KMS-11 (cell line): ENCODE measurements at regions not wholly inside any gene's neighbourhood (a gene's known extent, or its start where the extent isn't known, plus 50 kb on each side); places are given as distances from the start of the nearest gene placed in this dataset.

ENCODE experiments used
- H2AFZ ChIP-seq: fragments of 200-600 bp; sonication (generic); 2 replicates; pipeline ENCODE4 v1.6.1; 2016; ENCODE audit warnings: antibody characterized with exemption, mixed run types, low read depth
- H3K27ac ChIP-seq: fragments of 200-600 bp; sonication (generic); 2 replicates; pipeline ENCODE4 v1.6.1; 2016; ENCODE audit warnings: mild to moderate bottlenecking, mixed run types
- H3K27me3 ChIP-seq: fragments of 200-600 bp; sonication (generic); 2 replicates; pipeline ENCODE4 v1.6.1; 2017; ENCODE audit warnings: mild to moderate bottlenecking, low read depth, mixed run types, moderate library complexity; ENCODE audit not compliant: insufficient read depth
- H3K36me3 ChIP-seq: fragments of 200-600 bp; sonication (generic); 2 replicates; pipeline ENCODE4 v1.6.1; 2017; ENCODE audit warnings: mild to moderate bottlenecking, mixed run types; ENCODE audit not compliant: insufficient read depth
- H3K4me1 ChIP-seq: fragments of 200-600 bp; sonication (generic); 2 replicates; pipeline ENCODE4 v1.6.1; 2016; ENCODE audit warnings: mild to moderate bottlenecking, low read depth, mixed run types; ENCODE audit not compliant: poor library complexity, severe bottlenecking
- H3K4me2 ChIP-seq: fragments of 200-600 bp; sonication (generic); 2 replicates; pipeline ENCODE4 v1.7.0; 2016; ENCODE audit warnings: mild to moderate bottlenecking, mixed run types
- H3K4me3 ChIP-seq: fragments of 200-600 bp; sonication (generic); IDR thresholded peaks from 2 replicates; pipeline ENCODE4 v1.6.1; 2017; ENCODE audit warnings: low read depth, low read length, mixed read lengths; ENCODE audit not compliant: insufficient read depth
- H3K79me2 ChIP-seq: fragments of 200-600 bp; sonication (generic); 2 replicates; pipeline ENCODE4 v1.6.1; 2016; ENCODE audit warnings: low read depth, mixed run types; ENCODE audit not compliant: insufficient read depth
- H3K9ac ChIP-seq: fragments of 200-600 bp; sonication (generic); 2 replicates; pipeline ENCODE4 v1.6.1; 2016; ENCODE audit warnings: mild to moderate bottlenecking, mixed run types
- H4K20me1 ChIP-seq: fragments of 200-600 bp; sonication (generic); 2 replicates; pipeline ENCODE4 v1.6.1; 2016; ENCODE audit warnings: mild to moderate bottlenecking, mixed run types; ENCODE audit not compliant: insufficient read depth
- CTCF ChIP-seq: fragments of 200-600 bp; sonication (generic); conservative IDR thresholded peaks from 2 replicates; pipeline ENCODE4 v1.6.1; 2017; ENCODE audit warnings: low read depth, mild to moderate bottlenecking, antibody characterized with exemption, low read length, moderate library complexity, mixed read lengths

GRCh38 chr5:23169660-23170416, 316.7 kb upstream of the CDH12 start:
- no peaks in the 10 kb centered on the region for H3K36me3 ChIP-seq
- no peak for TF ChIP-seq CTCF
- no peaks in the 10 kb centered on the region for H3K4me1 ChIP-seq
- H3K4me3 ChIP-seq: no peak overlapping the region
- H3K27me3 ChIP-seq: no peaks in the 10 kb centered on the region
- no peaks in the 10 kb centered on the region for H4K20me1 ChIP-seq
- no peak overlapping the region for H3K27ac ChIP-seq
- H2AFZ ChIP-seq: no peak overlapping the region
- H3K9ac ChIP-seq: no peak overlapping the region
- no peaks in the 10 kb centered on the region for H3K79me2 ChIP-seq
- H3K4me2 ChIP-seq: no peak overlapping the region

DNA sequence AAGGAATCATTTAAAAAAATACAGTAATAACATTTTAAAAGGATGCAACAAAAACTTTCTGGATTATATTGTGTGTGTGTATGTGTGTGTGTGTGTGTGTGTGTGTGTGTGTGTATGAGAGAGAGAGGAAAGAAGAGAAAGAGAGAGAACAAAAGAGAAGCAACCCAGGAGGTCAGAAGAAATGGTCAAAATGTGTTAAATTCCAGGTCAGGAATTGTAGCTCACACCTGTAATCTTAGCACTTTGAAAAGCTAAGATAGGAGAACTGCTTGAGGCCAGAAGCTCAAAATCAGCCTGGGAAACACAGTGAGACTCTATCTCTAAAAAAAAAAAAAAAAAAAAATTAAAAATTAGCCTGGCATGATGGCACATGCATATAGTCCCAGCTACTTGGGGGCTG, 311.8 kb upstream of the CDH12 start:
- no peak overlapping the region for H3K9ac ChIP-seq
- H3K4me1 ChIP-seq: no peaks in the 10 kb centered on the region
- H3K27ac ChIP-seq: no peak overlapping the region
- no peak overlapping the region for H3K4me3 ChIP-seq
- H4K20me1 ChIP-seq: no peaks in the 10 kb centered on the region
- H3K79me2 ChIP-seq: no peaks in the 10 kb centered on the region
- TF ChIP-seq CTCF: no peak
- no peaks in the 10 kb centered on the region for H3K36me3 ChIP-seq
- H2AFZ ChIP-seq: no peak overlapping the region
- H3K27me3 ChIP-seq: no peaks in the 10 kb centered on the region
- no peak overlapping the region for H3K4me2 ChIP-seq

GRCh38 chr5:23158179-23158578, 305.0 kb upstream of the CDH12 start:
- Histone ChIP-seq H3K4me1 (no peaks in the 10 kb centered on the region), H3K27ac (no peak overlapping the region), H2AFZ (no peak overlapping the region), H3K79me2 (no peaks in the 10 kb centered on the region), H3K27me3 (no peaks in the 10 kb centered on the region), H3K36me3 (no peaks in the 10 kb centered on the region), H3K4me2 (no peak overlapping the region), H3K4me3 (no peak overlapping the region), H4K20me1 (no peaks in the 10 kb centered on the region), H3K9ac (no peak overlapping the region)
- TF ChIP-seq CTCF: no peak

DNA sequence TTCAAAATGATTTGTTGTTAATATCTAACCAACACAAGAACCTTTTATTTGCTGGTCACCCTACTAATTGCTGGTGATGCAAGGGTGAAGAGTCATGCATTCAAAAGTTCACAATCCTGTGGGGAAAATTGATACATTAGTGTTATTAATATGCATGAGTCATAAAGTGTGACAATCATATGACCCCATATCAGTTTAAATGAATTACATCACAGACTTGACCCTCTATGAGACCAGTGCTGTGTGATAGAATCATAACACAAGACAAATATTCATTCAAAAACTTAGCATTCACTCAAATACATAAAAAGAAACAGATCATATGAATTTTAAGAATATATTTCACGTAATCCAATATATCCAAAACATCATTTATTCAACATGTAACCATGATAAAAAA, 304.6 kb upstream of the CDH12 start:
- Histone ChIP-seq H4K20me1 (no peaks in the 10 kb centered on the region), H3K4me3 (no peak overlapping the region), H3K79me2 (no peaks in the 10 kb centered on the region), H3K4me2 (no peak overlapping the region), H2AFZ (no peak overlapping the region), H3K4me1 (no peaks in the 10 kb centered on the region), H3K36me3 (no peaks in the 10 kb centered on the region), H3K27me3 (no peaks in the 10 kb centered on the region), H3K27ac (no peak overlapping the region), H3K9ac (no peak overlapping the region)
- no peak for TF ChIP-seq CTCF
